Stimulated activated CD8-positive, alpha-beta memory T cell treated with anti-CD3 and anti-CD28 coated beads, Interleukin-2, amount 100 ng/mL, for 48 hours (primary cell): ENCODE measurements at regions not wholly inside any gene's neighbourhood (a gene's known extent, or its start where the extent isn't known, plus 50 kb on each side); places are given as distances from the start of the nearest gene placed in this dataset.

Source experiments
- DNase-seq, 2 donors: peaks; one replicate each; pipeline ENCODE4 v3.0.0-alpha.2; 2020; ENCODE audit warnings: low read depth in 2 of 2

DNA sequence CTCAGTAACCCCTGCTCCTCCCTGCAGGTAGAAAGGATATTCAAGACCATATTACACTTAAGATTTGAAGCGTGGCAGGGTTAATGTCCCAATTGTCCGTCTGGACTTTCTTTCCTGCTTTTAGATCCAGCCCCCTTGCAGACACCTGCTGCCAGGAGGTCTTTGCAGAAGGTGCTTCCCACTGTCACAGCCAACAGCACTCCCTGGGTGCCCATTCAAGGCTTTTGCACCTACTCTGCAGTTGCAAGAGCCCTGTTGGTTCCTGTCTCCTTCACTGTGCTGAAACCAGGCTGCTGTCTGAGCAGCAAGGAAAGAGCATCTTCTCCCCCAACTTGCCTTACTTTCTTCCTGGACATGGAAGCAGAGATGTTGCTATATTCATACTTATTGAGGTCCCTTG is 1043.0 kb upstream of the POU3F3 start:
- DNase-seq, result no peak

DNA sequence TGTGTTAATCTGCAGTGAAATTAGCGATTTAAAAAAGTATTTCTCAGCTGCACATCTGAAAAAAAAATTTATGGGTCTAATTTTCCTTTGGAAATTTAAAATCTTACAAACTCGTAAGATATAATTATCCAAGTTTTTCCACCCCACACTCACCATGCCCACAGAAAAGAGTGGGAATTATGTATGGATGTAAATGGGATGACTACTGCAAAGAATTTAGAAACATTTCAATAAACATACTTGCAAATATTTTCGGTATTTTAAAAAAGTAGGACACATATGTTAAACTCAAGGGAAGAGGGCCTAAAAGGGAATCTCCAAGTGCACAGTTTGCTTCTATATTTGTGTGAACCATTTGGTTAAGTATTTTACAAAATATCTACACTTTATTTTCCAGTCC is 1039.9 kb upstream of the POU3F3 start:
- DNase-seq, result no peak

GRCh38 chr2:103815731-103816130 is 1038.2 kb upstream of the POU3F3 start:
- no peak for DNase-seq

DNA sequence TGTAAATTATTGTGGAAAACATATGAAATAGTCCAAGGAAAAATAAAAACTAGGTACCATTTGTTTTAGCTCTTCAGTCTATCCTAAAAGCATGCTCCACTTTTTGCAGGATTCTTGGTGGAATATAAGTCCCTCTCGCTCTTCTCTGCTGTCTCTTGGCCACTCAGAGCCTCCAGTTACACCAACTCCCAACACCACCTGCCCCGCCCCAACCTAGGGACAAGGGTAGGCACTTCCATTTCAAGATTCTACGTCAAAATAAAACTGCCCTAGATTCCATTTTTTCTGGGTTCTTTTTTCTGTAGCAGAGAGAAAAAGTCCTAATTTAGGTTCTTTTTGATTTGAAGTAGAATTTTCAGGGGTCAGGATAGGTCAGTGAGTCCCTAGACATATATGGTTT is 1036.2 kb upstream of the POU3F3 start:
- DNase-seq, result no peak

GRCh38 chr2:103818176-103818575 is 1035.7 kb upstream of the POU3F3 start:
- no peak for DNase-seq

GRCh38 chr2:103819599-103819998 is 1034.3 kb upstream of the POU3F3 start:
- DNase-seq, result no peak

DNA sequence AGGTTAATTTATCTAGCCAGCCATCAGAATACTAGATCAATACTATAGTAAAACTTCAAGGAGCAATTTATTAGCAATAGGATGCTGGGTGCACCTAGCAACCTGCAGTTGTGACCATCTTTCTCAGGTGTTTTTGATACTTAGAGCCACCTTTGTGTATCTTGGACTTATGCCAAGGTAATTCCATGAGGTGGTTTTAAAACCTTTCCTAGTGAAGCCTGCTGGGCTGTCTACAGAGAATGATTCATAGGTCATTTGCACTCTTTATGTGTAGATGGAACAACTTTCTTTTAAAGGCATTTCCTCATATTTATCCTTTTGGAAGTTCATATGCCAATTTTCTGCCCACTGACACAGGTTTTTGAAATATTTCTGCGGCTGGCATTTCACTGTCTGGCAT is 1030.1 kb upstream of the POU3F3 start:
- no peak for DNase-seq

DNA sequence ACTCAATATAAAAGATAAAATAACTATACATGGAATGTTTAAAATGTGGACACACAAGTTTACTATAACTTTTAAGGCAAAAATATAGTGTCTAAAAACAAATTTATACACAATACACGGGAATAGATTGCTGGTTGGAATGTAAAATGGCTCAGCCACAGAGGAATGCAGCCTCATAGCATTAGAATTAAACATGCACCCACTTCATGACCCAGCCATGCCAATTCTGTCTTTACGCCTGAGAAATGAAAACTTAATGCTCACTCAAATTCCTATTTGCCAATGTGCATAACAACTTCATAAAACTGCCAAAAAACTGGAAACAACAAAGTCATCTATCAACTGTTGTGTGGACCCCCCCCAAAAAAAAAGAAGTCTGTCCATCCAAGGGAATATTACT is 1006.6 kb upstream of the POU3F3 start:
- no peak for DNase-seq

- DNase-seq, result no peak
These were observed 994.7 kb upstream of the POU3F3 start for GRCh38 chr2:103859238-103859637.

DNA sequence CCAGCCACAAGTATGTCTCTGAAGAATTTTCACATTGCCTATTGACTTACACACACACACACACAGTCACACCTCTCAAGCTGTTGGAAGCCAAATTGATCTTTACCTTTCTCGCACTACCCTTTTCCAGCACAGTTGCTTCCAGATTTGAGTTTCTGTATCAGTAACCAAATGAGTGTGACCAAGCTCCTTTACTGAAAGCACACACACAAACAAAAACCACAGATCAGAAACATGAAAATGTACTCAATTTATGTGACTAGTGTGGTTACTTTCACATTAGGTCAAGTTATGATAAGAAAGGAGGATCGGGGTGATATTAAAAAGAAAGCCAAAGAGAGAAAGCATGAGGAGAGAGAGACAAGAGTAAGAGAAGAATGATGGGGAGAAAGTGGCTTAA is 993.9 kb upstream of the POU3F3 start:
- DNase-seq, result no peak

- no peak for DNase-seq
These were observed 985.5 kb upstream of the POU3F3 start for GRCh38 chr2:103868396-103868795.

- DNase-seq, result no peak
These were observed 980.1 kb upstream of the POU3F3 start for GRCh38 chr2:103873716-103874351.

DNA sequence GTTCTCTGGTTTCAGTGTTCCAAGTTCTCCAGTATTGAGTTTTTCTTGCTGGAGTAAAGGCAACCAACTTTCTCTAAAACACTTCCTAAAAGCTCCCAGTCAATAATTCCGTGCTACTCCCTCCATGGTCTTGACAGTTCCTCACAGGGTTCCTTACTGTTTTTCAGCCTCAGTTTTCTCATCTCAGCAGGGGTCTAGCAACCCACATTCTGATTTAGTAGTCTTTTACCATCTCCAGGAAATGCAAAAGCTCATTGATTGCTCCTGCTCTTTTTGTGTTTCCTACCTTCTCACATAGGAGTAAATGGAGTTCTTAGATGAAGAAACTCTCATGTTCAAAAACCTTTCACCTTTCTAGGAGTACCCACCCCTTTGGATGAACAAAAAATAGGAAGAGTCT is 978.8 kb upstream of the POU3F3 start:
- DNase-seq, result no peak

DNA sequence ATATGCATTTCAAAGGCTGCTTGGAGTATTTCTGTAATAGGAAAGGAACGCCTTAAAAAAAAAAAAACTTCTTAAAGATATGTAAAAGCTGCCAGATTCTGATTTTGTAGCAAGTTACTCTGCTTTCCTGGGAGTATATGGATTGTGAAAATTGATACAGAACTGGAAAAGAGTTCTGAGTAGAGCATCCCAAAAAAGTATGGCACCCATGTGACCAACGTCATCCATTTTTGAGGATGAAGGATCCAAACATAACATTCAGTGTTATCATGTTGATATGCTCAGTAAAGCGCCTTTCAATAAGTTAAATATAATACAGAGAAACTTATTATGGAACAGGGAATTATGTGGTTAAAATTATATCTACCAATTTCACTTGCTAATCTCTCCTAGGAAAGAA is 978.4 kb upstream of the POU3F3 start:
- no peak for DNase-seq

- no peak for DNase-seq
These were observed 977.3 kb upstream of the POU3F3 start for GRCh38 chr2:103876611-103877010.

- no peak for DNase-seq
These were observed 974.8 kb upstream of the POU3F3 start for GRCh38 chr2:103879101-103879500.

DNA sequence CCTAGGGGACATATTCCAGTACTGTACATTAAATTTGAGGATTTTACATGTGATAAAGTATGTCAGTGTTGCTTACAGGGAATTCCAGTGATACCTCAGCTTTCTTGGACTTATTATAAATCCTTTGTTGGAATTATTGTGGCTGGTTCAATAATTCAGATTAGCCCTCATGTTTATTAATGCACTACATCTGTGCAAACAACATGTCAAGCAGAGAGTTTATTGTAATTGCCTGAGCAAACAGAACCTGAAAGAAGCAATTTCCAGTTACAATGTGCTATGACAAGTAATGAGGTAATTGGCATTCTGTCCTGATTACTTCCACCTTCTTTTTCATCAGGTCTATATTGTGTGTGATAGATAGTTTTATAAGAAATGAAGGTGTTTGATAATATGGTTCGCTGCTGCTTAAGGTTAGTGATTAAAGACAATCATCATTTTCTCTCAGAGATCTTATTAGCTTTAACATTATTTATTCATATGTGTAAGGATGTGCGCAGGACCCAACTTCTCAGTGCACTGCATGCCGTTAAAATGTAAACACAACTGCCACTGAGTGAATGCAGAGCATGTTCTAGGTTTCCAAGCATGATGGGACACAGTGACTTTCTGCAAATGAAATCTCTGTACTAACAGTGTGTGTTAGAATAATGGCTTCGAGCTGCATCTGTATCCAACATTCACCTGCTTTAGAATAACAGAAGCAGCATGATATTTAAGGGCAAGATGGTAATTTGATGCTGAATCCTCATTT is 973.7 kb upstream of the POU3F3 start:
- no peak for DNase-seq

- DNase-seq, result no peak
These were observed 966.3 kb upstream of the POU3F3 start for GRCh38 chr2:103887625-103888024.

- DNase-seq, result no peak
These were observed 957.7 kb upstream of the POU3F3 start for GRCh38 chr2:103896182-103896581.

- no peak for DNase-seq
These were observed 955.4 kb upstream of the POU3F3 start for GRCh38 chr2:103898561-103898960.

DNA sequence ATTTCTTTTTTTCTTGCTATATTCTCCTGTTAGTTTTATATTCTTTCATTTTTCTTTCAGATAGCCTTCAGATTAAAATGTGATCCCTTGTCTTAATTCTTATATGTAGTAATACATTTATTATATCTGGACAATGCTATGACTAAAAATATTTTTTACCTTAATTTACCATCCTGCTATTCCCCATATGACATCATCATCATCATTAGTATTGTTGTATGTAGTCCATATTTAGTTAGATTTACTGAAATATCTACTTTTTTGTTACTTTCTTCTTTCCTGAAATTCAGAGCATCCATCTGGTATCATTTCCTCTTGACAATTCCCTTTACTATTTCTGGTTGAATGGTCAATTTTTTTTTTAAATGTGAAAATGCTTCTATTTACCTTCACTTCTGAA is 951.6 kb upstream of the POU3F3 start:
- DNase-seq, result no peak

DNA sequence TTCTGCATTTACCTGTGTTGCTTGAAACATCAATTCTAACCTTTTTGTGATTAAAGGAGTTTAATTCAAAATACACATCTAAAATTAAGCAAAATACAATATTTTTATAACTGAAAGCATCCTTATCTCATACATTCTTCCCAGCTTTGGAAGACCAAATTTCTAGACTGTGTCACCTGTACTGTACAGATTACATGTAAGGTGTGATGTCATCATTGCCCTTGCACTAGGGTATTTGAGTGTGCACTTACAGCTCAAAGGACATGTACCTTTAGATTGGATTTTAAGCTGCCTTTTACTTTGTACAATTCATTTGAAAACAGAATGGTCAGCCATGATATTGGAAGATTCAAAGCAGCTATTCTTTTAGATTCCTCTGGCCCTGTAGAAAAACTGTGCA is 932.8 kb upstream of the POU3F3 start:
- no peak for DNase-seq

GRCh38 chr2:103942199-103942598 is 911.7 kb upstream of the POU3F3 start:
- DNase-seq, result no peak

- DNase-seq, result no peak
These were observed 908.8 kb upstream of the POU3F3 start for GRCh38 chr2:103945083-103945482.
